ENCODE measurements at regions not wholly inside any gene's neighbourhood (a gene's known extent, or its start where the extent isn't known, plus 50 kb on each side); places are given as distances from the start of the nearest gene placed in this dataset.

DNA sequence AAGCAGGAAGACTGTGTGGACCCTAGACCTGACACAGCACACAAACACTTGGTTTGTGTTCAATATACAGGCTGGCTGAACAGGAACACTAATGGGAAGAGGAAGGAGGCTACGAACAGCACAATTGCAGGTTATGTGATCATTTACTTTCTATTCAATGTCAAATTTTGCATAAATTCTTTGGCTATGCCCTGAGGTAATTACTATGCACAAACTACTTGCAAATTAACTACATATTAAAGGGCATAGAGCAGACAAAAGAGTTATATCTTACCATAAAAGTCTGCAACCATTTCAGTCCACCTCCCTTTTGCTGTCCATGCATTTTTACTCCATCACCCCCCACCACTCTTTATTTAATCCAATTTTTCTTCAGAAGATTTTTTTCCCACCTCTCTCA is 291.2 kb upstream of the TMTC1 start:
- DNase-seq, result no peak

DNA sequence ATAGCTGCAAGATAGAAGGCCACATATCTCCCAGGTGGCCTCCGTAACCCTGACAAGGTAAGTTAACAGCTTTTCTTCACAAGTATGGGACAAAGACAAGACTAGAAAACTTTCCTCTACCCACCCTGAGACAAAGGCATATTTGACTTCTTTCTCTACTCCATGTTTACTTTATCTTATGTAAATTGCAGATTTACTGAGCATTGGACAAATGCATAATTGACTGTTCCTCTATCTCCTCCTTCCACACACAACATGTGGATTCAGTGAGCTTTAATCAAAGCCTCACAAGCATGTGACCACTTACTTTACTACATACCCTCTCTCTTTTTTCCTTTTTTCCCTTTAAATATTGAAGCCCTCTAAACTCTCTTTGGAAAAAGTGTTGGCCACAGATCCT is 289.1 kb upstream of the TMTC1 start:
- no peak for DNase-seq

DNA sequence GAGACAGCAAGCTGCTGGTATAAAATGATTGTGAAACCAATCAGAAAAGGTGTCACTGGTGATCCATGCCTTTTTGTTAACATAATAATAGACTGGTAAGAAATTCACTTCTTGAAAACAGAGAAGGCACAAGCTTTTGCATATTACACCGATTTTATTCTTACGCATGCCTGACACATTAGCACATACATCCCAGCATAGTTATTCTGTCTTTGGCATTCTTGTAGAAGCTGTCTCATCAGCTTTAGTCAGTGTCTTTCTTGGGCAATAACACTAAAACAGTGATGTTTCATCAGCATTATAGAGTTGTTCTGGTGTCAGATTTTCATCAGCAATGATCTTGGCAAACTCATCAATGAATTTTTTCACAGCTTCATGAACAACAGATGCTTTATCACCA is 283.4 kb upstream of the TMTC1 start:
- DNase-seq, result no peak

DNA sequence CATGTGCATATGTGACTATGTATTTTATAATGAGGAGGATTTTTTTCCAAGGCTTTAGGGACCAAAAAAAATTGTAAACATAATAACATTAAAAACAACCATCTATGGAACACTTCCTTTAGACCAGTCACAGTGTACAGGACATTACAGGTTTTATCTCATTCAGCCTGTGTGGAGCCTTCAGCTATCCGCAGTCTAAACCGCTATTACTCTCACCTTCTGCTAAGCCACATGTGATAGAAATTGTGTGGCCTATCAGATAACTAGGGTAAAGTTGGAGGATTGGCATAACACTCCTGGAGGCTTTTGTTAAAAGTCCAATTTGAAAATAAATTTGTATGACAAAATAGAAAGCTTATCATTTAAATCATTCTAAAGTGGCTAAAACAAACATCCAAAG is 281.2 kb upstream of the TMTC1 start:
- no peak for DNase-seq

DNA sequence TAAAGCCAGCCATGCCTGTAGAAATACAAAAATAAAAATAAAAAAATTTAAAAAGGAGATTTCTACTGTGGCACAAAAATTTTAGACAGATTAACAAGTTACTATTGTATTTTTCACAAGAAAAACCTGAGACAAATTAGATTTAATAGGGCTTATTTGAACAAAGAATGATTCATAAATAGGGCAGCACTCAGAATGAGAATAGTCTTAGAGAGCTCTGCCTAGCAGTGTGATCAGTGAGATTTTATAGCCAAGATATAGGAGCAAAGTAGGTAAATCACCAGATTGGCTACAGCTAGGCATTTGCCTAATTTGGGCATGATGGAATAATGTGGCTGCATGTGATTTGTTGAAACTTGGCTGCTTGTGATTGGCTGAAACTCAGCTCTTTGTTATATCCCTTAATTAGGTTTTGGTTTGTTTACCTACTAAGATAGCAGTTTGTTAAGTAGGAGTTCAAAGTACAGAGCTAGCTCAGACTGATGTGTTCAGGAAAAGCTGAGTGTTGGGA is 279.7 kb upstream of the TMTC1 start:
- DNase-seq, result no peak

DNA sequence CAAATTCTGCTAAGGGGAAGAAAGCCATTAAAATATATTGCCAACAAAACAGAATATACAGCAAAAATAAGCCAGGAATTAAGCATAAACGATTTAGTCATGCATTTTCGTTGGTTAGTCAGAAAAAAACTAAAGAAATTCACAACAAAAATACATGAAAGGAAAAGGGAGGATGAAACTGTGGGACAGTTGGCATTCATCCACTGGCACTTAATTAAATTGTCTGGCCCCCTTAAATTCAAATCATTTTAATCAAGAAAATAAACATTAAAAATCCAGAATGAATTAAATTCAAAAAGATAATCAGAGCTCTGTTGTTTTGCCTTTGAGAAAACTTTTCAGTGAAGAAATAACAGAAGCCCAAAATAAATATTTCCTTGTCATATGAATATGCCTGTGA is 264.6 kb upstream of the TMTC1 start:
- no peak for DNase-seq

GRCh38 chr12:30047516-30048254 is 263.9 kb upstream of the TMTC1 start:
- DNase-seq, result no peak

- DNase-seq, result no peak
Observed at GRCh38 chr12:30046376-30046775, 262.6 kb upstream of the TMTC1 start.

GRCh38 chr12:30045171-30045570 is 261.4 kb upstream of the TMTC1 start:
- no peak for DNase-seq

DNA sequence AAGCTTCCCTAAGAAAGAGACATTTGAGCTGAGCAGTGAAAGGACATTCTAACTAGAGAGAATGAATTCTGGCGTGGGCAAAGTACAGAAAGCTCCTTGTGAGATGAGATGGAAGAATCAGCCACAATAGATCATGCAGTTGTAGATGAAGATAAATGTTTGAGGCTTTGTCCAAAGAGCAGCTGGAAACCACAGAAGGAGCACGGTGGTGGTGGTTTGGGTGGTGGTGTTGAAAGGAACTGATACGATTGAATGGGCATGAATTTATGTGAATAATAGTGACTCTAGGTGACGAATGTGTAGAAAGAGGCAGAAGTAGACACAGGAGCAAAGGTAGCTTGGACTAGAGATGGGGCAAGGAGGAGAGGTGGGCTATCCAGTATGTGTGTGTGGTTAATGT is 260.5 kb upstream of the TMTC1 start:
- no peak for DNase-seq

DNA sequence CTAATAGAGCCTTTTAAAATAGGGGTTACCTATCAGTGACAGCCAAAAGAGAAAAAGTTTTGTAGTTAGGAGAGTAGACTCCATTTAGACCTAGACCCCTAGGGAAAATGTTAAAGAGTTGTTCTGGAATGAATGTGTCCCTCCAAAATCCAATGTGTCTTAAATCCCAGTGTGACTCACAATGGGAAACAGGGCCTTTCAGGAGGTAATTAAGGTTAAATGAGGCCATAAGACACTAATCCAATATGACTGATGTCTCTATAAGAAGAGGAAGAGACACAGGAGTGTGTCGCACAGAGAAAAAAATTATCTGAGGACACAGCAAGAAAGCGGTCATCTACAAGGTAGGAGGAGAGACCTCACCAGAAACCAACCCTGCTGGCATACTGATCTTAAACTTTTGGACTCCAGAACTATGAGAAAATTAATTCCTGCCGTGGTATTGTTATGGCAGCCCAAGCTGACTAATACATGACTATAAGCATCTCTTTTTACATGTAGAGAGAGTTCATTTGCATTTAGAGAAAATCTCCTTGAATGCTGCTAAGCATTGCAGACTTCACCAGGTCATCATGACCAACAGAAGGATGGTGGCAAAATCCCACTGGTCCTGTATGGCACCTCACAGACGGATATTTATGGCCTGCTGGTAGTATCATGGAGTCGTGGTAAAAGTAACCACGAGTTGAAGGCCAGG is 259.6 kb upstream of the TMTC1 start:
- DNase-seq, result no peak

DNA sequence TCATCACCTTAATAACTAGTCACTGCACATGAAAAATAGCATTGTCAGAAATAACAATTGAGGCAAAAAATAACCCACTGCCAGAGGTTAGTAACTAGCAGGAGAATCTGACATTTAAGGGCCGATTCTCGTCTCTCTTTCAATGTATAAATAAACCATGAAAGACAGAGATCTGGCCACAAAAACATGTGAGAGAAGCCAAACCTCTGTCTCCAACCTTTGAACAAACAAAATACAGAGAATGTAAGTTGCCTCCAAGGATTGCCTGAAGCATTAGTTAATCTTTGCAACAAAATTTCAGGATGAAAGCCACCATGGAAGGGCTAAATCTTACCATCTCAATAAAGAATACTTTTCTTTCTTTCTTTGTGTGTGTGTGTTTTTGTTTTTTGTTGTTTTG is 257.4 kb upstream of the TMTC1 start:
- no peak for DNase-seq

- DNase-seq, result no peak
Observed at GRCh38 chr12:30030693-30031374, 247.1 kb upstream of the TMTC1 start.

- DNase-seq, result no peak
Observed at GRCh38 chr12:30026621-30027234, 243.0 kb upstream of the TMTC1 start.

DNA sequence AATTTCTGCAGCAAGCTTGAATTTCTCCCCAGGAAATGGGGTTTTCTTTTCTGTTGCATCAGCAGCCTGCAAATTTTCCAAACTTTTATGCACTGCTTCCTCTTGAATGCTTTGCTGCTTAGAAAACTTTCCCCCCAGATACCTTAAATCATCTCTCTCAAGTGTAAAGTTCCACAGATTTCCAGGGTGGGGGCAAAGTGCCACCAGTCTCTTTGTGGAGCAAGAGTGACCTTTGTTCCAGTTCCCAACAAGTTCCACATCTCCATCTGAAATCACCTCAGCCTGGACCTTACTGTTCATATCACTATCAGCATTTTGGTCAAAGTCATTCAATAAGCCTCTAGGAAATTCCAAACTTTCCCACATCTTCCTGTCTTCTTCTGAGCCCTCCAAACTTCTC is 241.6 kb upstream of the TMTC1 start:
- no peak for DNase-seq

- DNase-seq, result no peak
Observed at GRCh38 chr12:30023186-30023585, 239.4 kb upstream of the TMTC1 start.

DNA sequence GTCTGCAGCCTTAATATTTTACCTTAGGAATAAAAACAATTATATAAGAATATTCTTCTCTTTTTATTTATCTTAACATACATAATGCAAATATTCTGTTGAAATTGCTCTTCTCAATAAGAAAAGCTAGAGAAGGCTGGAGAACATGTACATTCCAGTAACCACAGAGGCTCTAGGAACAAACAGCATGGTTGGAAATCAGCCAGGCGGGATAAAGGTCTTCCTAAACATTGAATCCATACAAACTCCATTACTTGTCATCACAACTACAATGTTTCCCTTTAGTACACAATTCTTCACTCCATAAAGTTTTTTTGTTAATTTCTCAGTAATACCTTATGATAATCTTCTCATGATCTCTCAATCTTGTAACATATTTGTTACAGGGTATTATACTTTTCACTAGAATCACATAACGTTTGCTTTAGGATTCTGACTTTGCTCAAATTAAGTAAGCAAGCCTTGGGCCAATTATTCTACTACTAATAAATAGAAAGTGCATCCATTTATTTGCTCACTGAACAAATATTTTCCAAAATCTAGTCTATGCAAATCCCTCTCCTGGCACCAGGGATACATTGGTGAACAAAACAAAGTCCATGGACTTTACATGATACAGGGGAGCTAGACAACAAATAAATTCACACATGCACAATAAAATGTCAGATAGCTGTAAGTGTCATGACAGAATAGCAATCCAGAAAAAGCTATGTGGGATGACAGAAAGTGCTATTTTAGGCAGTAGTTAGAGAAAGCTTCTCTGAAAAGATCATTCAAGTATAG is 237.5 kb upstream of the TMTC1 start:
- DNase-seq, result no peak

GRCh38 chr12:30019366-30020140 is 235.8 kb upstream of the TMTC1 start:
- DNase-seq, result no peak

- DNase-seq, result no peak
Observed at GRCh38 chr12:30016540-30017055, 232.9 kb upstream of the TMTC1 start.

DNA sequence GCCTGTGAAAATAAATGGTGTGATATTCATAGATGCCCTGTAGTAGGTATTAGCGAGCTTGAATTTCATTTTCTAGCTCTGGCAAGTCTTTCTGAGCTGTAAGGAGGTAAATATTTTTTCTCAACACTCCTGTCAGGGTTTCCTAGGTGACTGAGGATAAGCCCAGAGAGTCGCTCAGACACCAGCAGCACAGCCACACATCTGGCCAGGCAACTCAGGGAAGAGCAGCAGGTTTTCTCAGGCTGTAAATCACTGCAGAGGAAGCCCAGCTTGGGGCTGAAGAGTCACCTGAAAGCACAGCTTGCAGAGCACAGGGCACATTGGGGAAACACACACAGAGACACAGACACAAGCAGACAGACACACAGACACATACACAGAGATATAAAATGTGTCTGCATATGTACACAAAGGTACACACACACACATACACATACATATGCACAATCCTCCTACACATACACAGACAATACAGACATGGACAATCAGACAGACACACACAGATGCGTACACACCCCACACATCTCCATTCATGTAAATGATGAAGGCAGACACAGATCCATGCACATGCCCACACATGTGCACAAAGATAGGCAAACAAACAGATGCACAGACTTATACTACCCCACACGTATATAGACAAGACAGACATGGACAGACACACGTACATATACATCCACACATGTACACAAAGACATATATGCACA is 232.0 kb upstream of the TMTC1 start:
- no peak for DNase-seq

GRCh38 chr12:30014991-30015390 is 231.2 kb upstream of the TMTC1 start:
- no peak for DNase-seq
